K562 (cell line): ENCODE measurements at regions not wholly inside any gene's neighbourhood (a gene's known extent, or its start where the extent isn't known, plus 50 kb on each side); places are given as distances from the start of the nearest gene placed in this dataset.

Experiments
- ATAC-seq: fragments of 200-7000 bp; cut with Tn5 transposase; 3 replicates; pipeline ENCODE4 v1.9.1; 2020; ENCODE audit warnings: moderate library complexity
- BruUV-seq: library from RNA; stranded (reverse); fragments of 400-500 nt; replicated peaks from 2 replicates; lab custom pipeline; 2021; lab: Mats Ljungman, UMichigan
- CTCF ChIA-PET: fragments of 300-600 bp; formaldehyde crosslinking; extraction: SDS; loops from one replicate; lab custom pipeline; 2021; ENCODE audit warnings: low intra/inter-chr PET ratio; lab: Yijun Ruan, JAX
- POLR2A ChIA-PET: fragments of 300-600, 350-650 bp; sonication (Branson Sonifier 250); formaldehyde crosslinking; extraction: SDS; loops from one replicate; lab custom pipeline; 2021; ENCODE audit warnings: antibody characterized with exemption, inconsistent platforms; lab: Yijun Ruan, JAX
- DNase-seq, 4 experiments: peaks; one replicate each; pipeline versions ENCODE4 v3.0.0 to v3.0.0-alpha.2; 2011 to 2018; ENCODE audit warnings: low spot score in 3 of 4, mixed read lengths in 3 of 4; ENCODE audit errors: extremely low read depth in 1 of 4
- FAIRE-seq: peaks from 2 replicates; lab custom pipeline; 2011; peaks lifted over from hg19 to GRCh38; lab: Jason Lieb, UNC
- H2AFZ ChIP-seq: 2 replicates; pipeline ENCODE4 v1.6.0; 2011; ENCODE audit warnings: low read depth, low read length, control low read depth, inconsistent platforms
- H3K27ac ChIP-seq: fragments of 200-600 bp; 3 replicates; pipeline ENCODE4 v1.8.0; 2011; ENCODE audit warnings: low read depth, mild to moderate bottlenecking, control low read depth, inconsistent platforms, low read length, moderate library complexity, mixed read lengths; ENCODE audit errors: extremely low read depth
- H3K27me3 ChIP-seq, 2 experiments: fragments of 300-600 bp in 1 of 2; 2 replicates in 1 of 2; 3 replicates in 1 of 2; pipeline versions ENCODE4 v1.6.0 to v1.8.0; 2011; ENCODE audit warnings: inconsistent platforms in 2 of 2, low read length in 2 of 2, mild to moderate bottlenecking in 1 of 2, mixed read lengths in 1 of 2, moderate library complexity in 1 of 2; ENCODE audit not compliant: control insufficient read depth in 2 of 2, insufficient read depth in 2 of 2
- H3K36me3 ChIP-seq: fragments of 300-600 bp; 3 replicates; pipeline ENCODE4 v1.8.0; 2011; ENCODE audit warnings: mild to moderate bottlenecking, low read length, inconsistent platforms; ENCODE audit not compliant: control insufficient read depth, insufficient read depth
- H3K4me1 ChIP-seq, 2 experiments: fragments of 200-600 bp in 1 of 2; replicated peaks in 1 of 2; 2 replicates in 1 of 2; 3 replicates in 1 of 2; pipeline versions ENCODE4 v1.5.1 to v1.8.0; 2011; ENCODE audit warnings: inconsistent platforms in 2 of 2, low read length in 2 of 2, mild to moderate bottlenecking in 1 of 2, mixed read lengths in 1 of 2, moderate library complexity in 1 of 2; ENCODE audit not compliant: control insufficient read depth in 2 of 2, insufficient read depth in 2 of 2
- H3K4me2 ChIP-seq: 2 replicates; pipeline ENCODE4 v1.6.1; 2011; ENCODE audit warnings: low read length, control low read depth, inconsistent platforms, mixed read lengths; ENCODE audit not compliant: insufficient read depth
- H3K4me3 ChIP-seq: fragments of 200-600 bp; sonication (generic), shearing (Covaris generic); 2 replicates; pipeline ENCODE4 v1.5.1; 2016; ENCODE audit warnings: control low read depth, inconsistent platforms
- H3K79me2 ChIP-seq: fragments of 200-600 bp; 3 replicates; pipeline ENCODE4 v1.8.0; 2011; ENCODE audit warnings: low read length, inconsistent platforms; ENCODE audit not compliant: control insufficient read depth, insufficient read depth
- H3K9ac ChIP-seq, 2 experiments: 2 replicates each; pipeline versions ENCODE4 v1.6.0 to v1.6.1; 2011; ENCODE audit warnings: low read depth in 2 of 2, low read length in 2 of 2, control low read depth in 1 of 2, inconsistent platforms in 1 of 2, mild to moderate bottlenecking in 1 of 2, mixed read lengths in 1 of 2; ENCODE audit not compliant: insufficient read depth in 1 of 2
- H3K9me1 ChIP-seq: one replicate; pipeline ENCODE4 v1.6.0; 2011; ENCODE audit warnings: inconsistent platforms, mild to moderate bottlenecking, low read length, moderate library complexity; ENCODE audit not compliant: control insufficient read depth, insufficient read depth
- H3K9me3 ChIP-seq: replicated peaks from 2 replicates; pipeline ENCODE4 v1.5.1; 2011; ENCODE audit warnings: low read depth, low read length, inconsistent platforms; ENCODE audit not compliant: control insufficient read depth, insufficient read depth
- H4K20me1 ChIP-seq: replicated peaks from 2 replicates; pipeline ENCODE4 v1.6.1; 2011; ENCODE audit warnings: low read length, inconsistent platforms, mixed read lengths; ENCODE audit not compliant: control insufficient read depth, insufficient read depth
- GABPA ChIP-seq: fragments of 200-800 bp; sonication (Bioruptor generic); conservative IDR thresholded peaks from 2 replicates; pipeline ENCODE4 v1.6.1; 2016; ENCODE audit warnings: low read depth, missing genetic modification characterization, missing compliant biosample characterization
- RFX5 ChIP-seq: IDR thresholded peaks from 2 replicates; pipeline ENCODE4 v1.6.1; 2011; ENCODE audit warnings: low read depth, mild to moderate bottlenecking, improper control_type of control experiment, low read length
- SAFB ChIP-seq: fragments of 200-400 bp; formaldehyde crosslinking; IDR thresholded peaks from 2 replicates; pipeline ENCODE4 v1.6.1; 2017; ENCODE audit warnings: low read depth, low read length, borderline replicate concordance
- THRA ChIP-seq: fragments of 450-650 bp; IDR thresholded peaks from 2 replicates; pipeline ENCODE4 v1.6.1; 2017; ENCODE audit warnings: mild to moderate bottlenecking, moderate library complexity
- ZBTB43 ChIP-seq: sonication (generic); formaldehyde crosslinking; IDR thresholded peaks from 2 replicates; pipeline ENCODE4 v1.8.0; 2023; ENCODE audit warnings: mild to moderate bottlenecking, missing genetic modification reagents
- ZNF561 ChIP-seq: fragments of 450-650 bp; formaldehyde crosslinking; conservative IDR thresholded peaks from 2 replicates; pipeline ENCODE4 v1.4.0; 2020; ENCODE audit warnings: mild to moderate bottlenecking, moderate library complexity
- ZNF609 ChIP-seq: sonication (generic); formaldehyde crosslinking; IDR thresholded peaks from 2 replicates; pipeline ENCODE4 v1.8.1; 2023; ENCODE audit warnings: missing genetic modification reagents, mild to moderate bottlenecking, borderline replicate concordance
- WGBS: fragments of 100-300 bp; shearing (Covaris generic); methylation state at CpG from one replicate; pipeline ENCODE4 v1.1.6; 2016; ENCODE audit warnings: low coverage, mixed read lengths; ENCODE audit not compliant: insufficient coverage; ENCODE audit errors: missing lambda C conversion rate; 5-methylcytosine and 5-hydroxymethylcytosine counted together
- in situ Hi-C: fragments of 300-500 bp; cut with MboI; formaldehyde crosslinking; loops from 4 replicates; pipeline ENCODE4 v1.15.0; 2018; ENCODE audit warnings: inconsistent platforms, mixed read lengths
- intact Hi-C: fragments of 100-400 bp; cut with micrococcal nuclease; formaldehyde crosslinking; loops from 2 replicates; pipeline ENCODE4 v1.14.2; 2022

GRCh38 chr18:77905011-77905410 is 655.4 kb downstream of the GALR1 start:
- Histone ChIP-seq H3K79me2 (no peaks in the 10 kb centered on the region), H3K4me1 (peaks cover 0 to under 1% of the 10 kb centered on the region in 2 experiments; a peak in 2 of 5 replicates), H3K9ac (no peak overlapping the region), H2AFZ (no peak overlapping the region), H3K4me3 (no peak overlapping the region), H4K20me1 (no peaks in the 10 kb centered on the region), H3K4me2 (no peak overlapping the region), H3K9me3 (no peaks in the 10 kb centered on the region), H3K27ac (no peak overlapping the region), H3K36me3 (no peaks in the 10 kb centered on the region), H3K9me1 (no peaks in the 10 kb centered on the region), H3K27me3 (peaks cover 0 to 26% of the 10 kb centered on the region in 2 experiments; a peak in 3 of 5 replicates)
- ATAC-seq (no peak), FAIRE-seq (no peak), DNase-seq (no peak)
- ChIA-PET CTCF (no interaction called here), POLR2A (no interaction called here)
- in situ Hi-C loops (no loop called here), intact Hi-C loops (no loop called here)
- no TSS peak for BruUV-seq
- no peak for TF ChIP-seq THRA
- 15% methylated on average over 9 of the region's 13 CpGs for WGBS

- no peak overlapping the region for H3K27ac ChIP-seq
- intact Hi-C loops, result no loop called here
- no peak for FAIRE-seq
- ChIA-PET POLR2A (no interaction called here), CTCF (interaction anchor here (0.7 kb wide), 1 partner anchor 25 kb away, joined by 3 read pairs; no protein-coding TSS in a partner anchor)
- no peaks in the 10 kb centered on the region for H3K36me3 ChIP-seq
- no peaks in the 10 kb centered on the region for H3K9me3 ChIP-seq
- no peak for DNase-seq
- in situ Hi-C loops, result no loop called here
- H3K27me3 ChIP-seq, result peaks cover 0 to 26% of the 10 kb centered on the region in 2 experiments; a peak in 4 of 5 replicates
- no peaks in the 10 kb centered on the region; a peak in 1 of 5 replicates for H3K4me1 ChIP-seq
- H3K9ac ChIP-seq, result no peak overlapping the region
- no peak for ATAC-seq
- no peaks in the 10 kb centered on the region for H3K79me2 ChIP-seq
- H3K4me2 ChIP-seq, result no peak overlapping the region
- H3K4me3 ChIP-seq, result no peak overlapping the region
- no peak overlapping the region for H2AFZ ChIP-seq
- 4% methylated on average over 16 of the region's 34 CpGs for WGBS
- H4K20me1 ChIP-seq, result no peaks in the 10 kb centered on the region
- no TSS peak for BruUV-seq
- H3K9me1 ChIP-seq, result no peaks in the 10 kb centered on the region
- TF ChIP-seq GABPA (no peak), ZNF561 (CRISPR knock-in tag) (no peak), RFX5 (no peak), ZNF609 (CRISPR knock-in tag) (no peak), SAFB (no peak), ZBTB43 (no peak)
These were observed 655.9 kb downstream of the GALR1 start for GRCh38 chr18:77905449-77906055.
